Smooth muscle cell (in vitro differentiated cells): ENCODE measurements at regions not wholly inside any gene's neighbourhood (a gene's known extent, or its start where the extent isn't known, plus 50 kb on each side); places are given as distances from the start of the nearest gene placed in this dataset.

Experiments used
- DNase-seq: peaks from one replicate; lab custom pipeline; 2025; ENCODE audit not compliant: unreplicated experiment; lab: John Stamatoyannopoulos, UW
- H2AFZ ChIP-seq: fragments of 200-600 bp; sonication (generic); 2 replicates; pipeline ENCODE4 v1.6.0; 2016; ENCODE audit warnings: antibody characterized with exemption, low read depth, mild to moderate bottlenecking
- H3F3A ChIP-seq: fragments of 200-600 bp; sonication (generic); 2 replicates; pipeline ENCODE4 v1.6.0; 2017; ENCODE audit warnings: antibody characterized with exemption, low read depth
- H3K27ac ChIP-seq: fragments of 200-600 bp; sonication (generic); 2 replicates; pipeline ENCODE4 v1.5.1; 2016; ENCODE audit warnings: low read depth, mild to moderate bottlenecking
- H3K27me3 ChIP-seq: fragments of 200-600 bp; sonication (generic); 2 replicates; pipeline ENCODE4 v1.6.1; 2016; ENCODE audit warnings: low read depth, mild to moderate bottlenecking
- H3K36me3 ChIP-seq: fragments of 200-600 bp; sonication (generic); 2 replicates; pipeline ENCODE4 v1.5.1; 2016; ENCODE audit warnings: low read depth
- H3K4me1 ChIP-seq: fragments of 200-600 bp; sonication (generic); 2 replicates; pipeline ENCODE4 v1.5.1; 2016; ENCODE audit warnings: low read depth
- H3K4me2 ChIP-seq: fragments of 200-600 bp; sonication (generic); 2 replicates; pipeline ENCODE4 v1.6.0; 2016; ENCODE audit warnings: mild to moderate bottlenecking
- H3K4me3 ChIP-seq: fragments of 200-600 bp; sonication (generic); 2 replicates; pipeline ENCODE4 v1.5.1; 2016; ENCODE audit warnings: mild to moderate bottlenecking
- H3K79me2 ChIP-seq: fragments of 200-600 bp; sonication (generic); 2 replicates; pipeline ENCODE4 v1.6.0; 2016; ENCODE audit warnings: low read depth, mild to moderate bottlenecking
- H3K9ac ChIP-seq: fragments of 200-600 bp; sonication (generic); 2 replicates; pipeline ENCODE4 v1.6.0; 2016; ENCODE audit warnings: low read depth
- H3K9me3 ChIP-seq: fragments of 200-600 bp; sonication (generic); replicated peaks from 2 replicates; pipeline ENCODE4 v1.5.1; 2016; ENCODE audit warnings: low read depth
- H4K20me1 ChIP-seq: fragments of 200-600 bp; sonication (generic); 2 replicates; pipeline ENCODE4 v1.6.0; 2016; ENCODE audit warnings: low read depth
- WGBS: methylation state at CpG from one replicate; pipeline ENCODE4 v1.1.7; 2016; ENCODE audit warnings: low lambda C conversion rate; 5-methylcytosine and 5-hydroxymethylcytosine counted together
- TF ChIP-seq, protein P1 (sequence below): fragments of 200-600 bp; sonication (generic); IDR thresholded peaks from 2 replicates; pipeline ENCODE4 v1.5.1; 2017; ENCODE audit warnings: borderline replicate concordance, mild to moderate bottlenecking, antibody characterized with exemption; ENCODE audit not compliant: insufficient read depth, poor library complexity, severe bottlenecking

DNA sequence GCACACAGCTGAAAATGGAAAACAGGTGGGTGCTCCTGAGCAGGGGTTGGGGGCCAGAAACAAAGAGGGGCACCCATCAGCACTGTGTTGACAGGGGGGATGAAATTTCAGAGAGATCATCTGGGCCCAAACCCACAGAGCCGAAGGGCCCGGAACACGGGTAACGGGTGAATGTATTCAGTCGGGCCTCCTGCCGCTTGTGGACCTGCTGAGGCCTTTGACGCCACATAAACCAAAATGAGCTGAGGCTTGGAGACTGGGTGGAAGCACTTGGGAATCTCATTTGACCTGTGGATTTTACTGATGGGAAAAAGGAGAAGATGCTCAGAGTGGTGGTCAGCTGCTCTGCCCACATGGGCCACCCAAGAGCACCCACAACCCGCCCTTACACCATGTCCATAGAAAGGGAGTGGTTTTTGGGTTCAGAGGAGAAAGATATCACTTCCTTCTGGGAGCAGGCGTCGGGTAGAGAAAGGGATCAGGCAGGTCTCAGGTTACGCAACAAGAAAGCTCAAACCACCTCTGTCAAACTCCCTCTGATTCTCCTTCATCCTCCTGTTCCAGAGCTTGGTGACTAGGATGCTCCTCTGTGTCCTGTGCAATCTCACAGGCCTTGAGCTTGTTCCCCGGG lies 106.8 kb upstream of the BCL2L14 start:
- TF ChIP-seq, protein P1, sequence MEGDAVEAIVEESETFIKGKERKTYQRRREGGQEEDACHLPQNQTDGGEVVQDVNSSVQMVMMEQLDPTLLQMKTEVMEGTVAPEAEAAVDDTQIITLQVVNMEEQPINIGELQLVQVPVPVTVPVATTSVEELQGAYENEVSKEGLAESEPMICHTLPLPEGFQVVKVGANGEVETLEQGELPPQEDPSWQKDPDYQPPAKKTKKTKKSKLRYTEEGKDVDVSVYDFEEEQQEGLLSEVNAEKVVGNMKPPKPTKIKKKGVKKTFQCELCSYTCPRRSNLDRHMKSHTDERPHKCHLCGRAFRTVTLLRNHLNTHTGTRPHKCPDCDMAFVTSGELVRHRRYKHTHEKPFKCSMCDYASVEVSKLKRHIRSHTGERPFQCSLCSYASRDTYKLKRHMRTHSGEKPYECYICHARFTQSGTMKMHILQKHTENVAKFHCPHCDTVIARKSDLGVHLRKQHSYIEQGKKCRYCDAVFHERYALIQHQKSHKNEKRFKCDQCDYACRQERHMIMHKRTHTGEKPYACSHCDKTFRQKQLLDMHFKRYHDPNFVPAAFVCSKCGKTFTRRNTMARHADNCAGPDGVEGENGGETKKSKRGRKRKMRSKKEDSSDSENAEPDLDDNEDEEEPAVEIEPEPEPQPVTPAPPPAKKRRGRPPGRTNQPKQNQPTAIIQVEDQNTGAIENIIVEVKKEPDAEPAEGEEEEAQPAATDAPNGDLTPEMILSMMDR, result no peak
- Histone ChIP-seq H3K4me1 (peaks cover 2% of the 10 kb centered on the region), H3K79me2 (no peaks in the 10 kb centered on the region), H3K36me3 (no peaks in the 10 kb centered on the region), H3K27me3 (no peaks in the 10 kb centered on the region), H3K4me2 (no peak overlapping the region), H3K27ac (no peak overlapping the region), H4K20me1 (no peaks in the 10 kb centered on the region), H3K9ac (no peak overlapping the region), H3K9me3 (no peaks in the 10 kb centered on the region), H3F3A (no peaks in the 10 kb centered on the region), H3K4me3 (no peak overlapping the region), H2AFZ (no peak overlapping the region)
- no peak for DNase-seq
- WGBS, result 94% methylated on average over 12 of the region's 12 CpGs

DNA sequence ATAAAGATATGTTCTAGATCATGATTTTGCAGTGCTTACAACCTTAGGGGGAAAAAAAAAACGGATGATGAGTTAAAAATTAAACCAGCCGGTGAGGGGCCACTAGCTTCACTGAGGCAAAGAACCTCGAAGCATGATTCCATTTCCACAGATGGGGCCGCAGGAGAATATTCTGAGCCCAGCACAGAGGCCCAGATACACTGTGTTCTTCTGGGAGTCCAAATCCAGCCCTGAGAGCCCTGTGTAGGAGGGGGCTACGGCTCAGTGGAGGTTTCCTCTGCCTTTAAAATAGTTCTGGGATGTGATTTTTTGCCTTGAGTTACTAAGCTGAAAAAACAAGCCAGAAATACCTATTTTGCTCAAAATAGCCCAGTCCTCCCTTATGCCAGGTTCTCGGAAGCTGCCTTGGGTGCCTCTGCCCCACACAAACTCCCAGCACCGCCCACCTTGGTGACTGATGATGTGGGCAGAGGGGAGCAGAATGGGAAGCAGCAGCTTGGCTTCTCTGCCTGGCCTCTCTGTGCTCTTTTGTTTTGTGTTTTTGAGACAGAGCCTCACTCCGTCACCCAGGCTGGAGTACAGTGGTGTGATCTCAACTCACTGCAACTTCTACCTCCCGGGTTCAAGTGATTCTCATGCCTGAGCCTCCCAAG lies 105.4 kb upstream of the BCL2L14 start:
- no peaks in the 10 kb centered on the region for H3F3A ChIP-seq
- H3K79me2 ChIP-seq, result no peaks in the 10 kb centered on the region
- H3K27ac ChIP-seq, result no peak overlapping the region
- H3K9me3 ChIP-seq, result no peaks in the 10 kb centered on the region
- no peak overlapping the region for H3K4me3 ChIP-seq
- H2AFZ ChIP-seq, result no peak overlapping the region
- no peak overlapping the region for H3K9ac ChIP-seq
- H3K4me2 ChIP-seq, result no peak overlapping the region
- no peaks in the 10 kb centered on the region for H4K20me1 ChIP-seq
- H3K36me3 ChIP-seq, result no peaks in the 10 kb centered on the region
- H3K4me1 ChIP-seq, result no peaks in the 10 kb centered on the region
- DNase-seq, result no peak
- TF ChIP-seq, protein P1, result no peak
- WGBS, result 94% methylated on average over 9 of the region's 9 CpGs
- no peaks in the 10 kb centered on the region for H3K27me3 ChIP-seq

DNA sequence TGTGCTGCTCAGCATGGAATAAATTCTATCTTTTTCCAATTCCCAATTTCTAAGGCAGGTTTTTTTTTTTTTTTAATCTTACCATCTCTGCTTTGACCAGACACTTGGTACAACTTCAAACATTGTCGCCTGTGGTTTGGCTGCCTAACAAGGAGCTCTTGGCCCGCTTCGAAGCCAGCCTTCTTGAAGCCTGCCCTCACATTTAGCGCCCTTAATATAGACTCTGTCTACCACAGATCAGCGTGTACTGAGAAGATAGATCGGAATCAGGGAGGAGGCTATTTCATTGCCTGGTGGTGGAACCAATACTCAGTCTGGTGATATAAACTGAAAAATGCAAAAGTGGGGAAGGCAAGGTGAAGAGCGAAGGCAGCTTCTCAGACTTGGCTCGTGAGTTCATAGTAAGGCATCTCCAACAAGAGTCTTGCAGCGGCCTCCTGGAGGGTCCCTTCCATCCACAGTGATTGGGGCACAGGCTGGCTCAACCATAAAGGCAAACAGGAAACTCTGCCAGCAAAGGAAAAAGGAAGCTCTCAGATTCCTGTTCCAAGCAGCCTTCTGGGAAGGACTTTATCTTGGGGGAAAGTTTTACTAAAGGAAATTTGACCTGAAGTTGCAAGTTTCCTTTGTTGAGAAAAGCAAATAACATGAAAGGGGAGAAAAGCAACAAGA lies 103.2 kb upstream of the BCL2L14 start:
- H3K27ac ChIP-seq, result no peak overlapping the region
- H4K20me1 ChIP-seq, result no peaks in the 10 kb centered on the region
- 92% methylated on average over 9 of the region's 9 CpGs for WGBS
- H3K36me3 ChIP-seq, result no peaks in the 10 kb centered on the region
- no peaks in the 10 kb centered on the region for H3K27me3 ChIP-seq
- DNase-seq, result no peak
- H3K9ac ChIP-seq, result no peak overlapping the region
- H3K9me3 ChIP-seq, result no peaks in the 10 kb centered on the region
- TF ChIP-seq, protein P1, result no peak
- H2AFZ ChIP-seq, result no peak overlapping the region
- no peaks in the 10 kb centered on the region for H3K4me1 ChIP-seq
- no peaks in the 10 kb centered on the region for H3K79me2 ChIP-seq
- H3K4me3 ChIP-seq, result no peak overlapping the region
- H3F3A ChIP-seq, result no peaks in the 10 kb centered on the region
- H3K4me2 ChIP-seq, result no peak overlapping the region
